PC-3 (cell line): ENCODE measurements at regions not wholly inside any gene's neighbourhood (a gene's known extent, or its start where the extent isn't known, plus 50 kb on each side); places are given as distances from the start of the nearest gene placed in this dataset.
A peak's percentile ranks its signal among the peaks of the same experiment; 100 is the strongest.

ENCODE experiments used
- EZH2phosphoT487 ChIP-seq: fragments of 300-600 bp; sonication (generic); IDR thresholded peaks from 2 replicates; pipeline ENCODE4 v1.6.1; 2018; ENCODE audit warnings: mild to moderate bottlenecking, antibody characterized with exemption, low read length, borderline replicate concordance
- TF ChIP-seq, protein P1 (sequence below): fragments of 300-600 bp; sonication (generic); conservative IDR thresholded peaks from 2 replicates; pipeline ENCODE4 v1.5.1; 2017; ENCODE audit warnings: antibody characterized with exemption, low read depth, mild to moderate bottlenecking, low read length

- TF ChIP-seq EZH2phosphoT487: no peak
- TF ChIP-seq, protein P1, sequence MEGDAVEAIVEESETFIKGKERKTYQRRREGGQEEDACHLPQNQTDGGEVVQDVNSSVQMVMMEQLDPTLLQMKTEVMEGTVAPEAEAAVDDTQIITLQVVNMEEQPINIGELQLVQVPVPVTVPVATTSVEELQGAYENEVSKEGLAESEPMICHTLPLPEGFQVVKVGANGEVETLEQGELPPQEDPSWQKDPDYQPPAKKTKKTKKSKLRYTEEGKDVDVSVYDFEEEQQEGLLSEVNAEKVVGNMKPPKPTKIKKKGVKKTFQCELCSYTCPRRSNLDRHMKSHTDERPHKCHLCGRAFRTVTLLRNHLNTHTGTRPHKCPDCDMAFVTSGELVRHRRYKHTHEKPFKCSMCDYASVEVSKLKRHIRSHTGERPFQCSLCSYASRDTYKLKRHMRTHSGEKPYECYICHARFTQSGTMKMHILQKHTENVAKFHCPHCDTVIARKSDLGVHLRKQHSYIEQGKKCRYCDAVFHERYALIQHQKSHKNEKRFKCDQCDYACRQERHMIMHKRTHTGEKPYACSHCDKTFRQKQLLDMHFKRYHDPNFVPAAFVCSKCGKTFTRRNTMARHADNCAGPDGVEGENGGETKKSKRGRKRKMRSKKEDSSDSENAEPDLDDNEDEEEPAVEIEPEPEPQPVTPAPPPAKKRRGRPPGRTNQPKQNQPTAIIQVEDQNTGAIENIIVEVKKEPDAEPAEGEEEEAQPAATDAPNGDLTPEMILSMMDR: peak; percentile 50
Observed at GRCh38 chrX:80282535-80282934, 137.7 kb upstream of the TENT5D start.
